Activated T-helper 17 cell treated with anti-CD3 and anti-CD28 coated beads, Interleukin-2, amount 50 U/mL, for 72 hours (primary cell): ENCODE measurements at regions not wholly inside any gene's neighbourhood (a gene's known extent, or its start where the extent isn't known, plus 50 kb on each side); places are given as distances from the start of the nearest gene placed in this dataset.
A peak's percentile ranks its signal among the peaks of the same experiment; 100 is the strongest.

Source experiments
- ATAC-seq: fragments of 150-1000 bp; cut with Tn5 transposase; replicated peaks from 2 replicates; pipeline ENCODE4 v1.10.0; 2021; ENCODE audit warnings: mild to moderate bottlenecking, moderate library complexity
- H3K27ac Mint-ChIP-seq: one replicate; pipeline ENCODE4 v1.8.0; 2022; ENCODE audit warnings: mixed read lengths
- H3K27me3 Mint-ChIP-seq: one replicate; pipeline ENCODE4 v1.8.0; 2022; ENCODE audit warnings: mixed read lengths
- H3K36me3 Mint-ChIP-seq: one replicate; pipeline ENCODE4 v1.8.0; 2022; ENCODE audit warnings: low read depth, mild to moderate bottlenecking, mixed read lengths
- H3K4me1 Mint-ChIP-seq: one replicate; pipeline ENCODE4 v1.8.0; 2022; ENCODE audit warnings: mixed read lengths
- H3K4me3 Mint-ChIP-seq: one replicate; pipeline ENCODE4 v1.8.0; 2022; ENCODE audit warnings: mild to moderate bottlenecking, mixed read lengths
- H3K9me3 Mint-ChIP-seq: one replicate; pipeline ENCODE4 v1.8.0; 2022; ENCODE audit warnings: mixed read lengths

GRCh38 chr2:84217456-84217855 is 241.6 kb downstream of the SUCLG1 start:
- H3K27me3 Mint-ChIP-seq = peaks cover 3% of the 10 kb centered on the region
- H3K4me1 Mint-ChIP-seq = no peaks in the 10 kb centered on the region
- no peaks in the 10 kb centered on the region for H3K36me3 Mint-ChIP-seq
- no peak overlapping the region for H3K4me3 Mint-ChIP-seq
- no peak overlapping the region for H3K27ac Mint-ChIP-seq
- H3K9me3 Mint-ChIP-seq = no peaks in the 10 kb centered on the region
- no peak for ATAC-seq

DNA sequence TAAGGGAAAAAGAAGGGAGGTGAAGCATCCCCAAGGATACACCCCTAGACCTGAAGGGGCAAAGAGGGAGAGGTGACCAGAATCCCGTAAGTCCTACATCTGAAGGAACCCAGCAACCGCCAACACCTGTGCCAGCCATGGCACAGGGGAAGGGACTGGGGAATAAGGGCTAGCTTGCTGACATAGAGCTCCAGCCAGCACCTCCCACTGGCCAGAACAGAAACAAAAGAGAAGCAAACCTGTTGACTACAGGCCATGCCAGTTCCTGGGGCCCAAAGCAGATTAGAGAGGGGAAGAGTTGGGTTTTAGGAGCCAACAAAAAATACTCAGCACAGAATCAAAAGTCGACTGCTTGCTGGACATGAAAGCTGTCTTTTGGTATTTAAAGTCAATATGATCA is 244.6 kb downstream of the SUCLG1 start:
- Mint-ChIP-seq H3K27me3 (peaks cover 3% of the 10 kb centered on the region), H3K36me3 (no peaks in the 10 kb centered on the region), H3K4me3 (no peak overlapping the region), H3K9me3 (no peaks in the 10 kb centered on the region), H3K27ac (no peak overlapping the region), H3K4me1 (no peaks in the 10 kb centered on the region)
- ATAC-seq = no peak

DNA sequence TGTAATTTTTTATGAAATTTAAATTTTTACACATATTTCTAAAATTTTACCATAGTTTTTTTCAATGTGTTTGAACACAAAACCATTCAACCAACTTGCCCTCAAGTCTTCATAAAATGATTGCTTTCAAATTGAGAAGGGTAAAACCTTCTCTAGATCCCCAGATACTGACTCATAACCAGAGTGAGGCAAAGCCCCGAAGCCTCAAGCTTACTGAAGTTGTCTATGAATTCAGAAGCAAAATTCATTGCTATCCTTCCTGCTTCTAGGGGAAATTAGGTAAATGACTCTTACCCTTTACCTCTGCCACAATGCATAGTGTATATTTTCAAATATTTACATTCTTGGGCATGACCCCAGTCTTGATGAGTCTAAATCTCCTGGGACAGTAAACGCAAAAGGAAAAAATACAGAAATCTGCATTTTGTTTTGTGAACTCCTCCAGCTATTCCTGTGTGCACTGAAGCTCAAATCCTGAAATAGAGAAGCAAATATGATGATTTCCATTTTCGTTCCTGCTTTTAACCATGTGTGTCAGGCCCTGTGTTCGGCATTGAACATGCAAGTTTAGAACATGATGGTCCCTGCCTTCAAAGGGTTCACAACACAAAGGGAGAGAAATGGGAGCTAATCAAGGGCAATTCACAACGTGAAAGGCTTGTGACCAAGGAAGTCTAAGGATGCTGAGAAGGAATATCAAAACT is 246.3 kb downstream of the SUCLG1 start:
- Mint-ChIP-seq H3K27me3 (peaks cover 11% of the 10 kb centered on the region), H3K9me3 (no peaks in the 10 kb centered on the region), H3K4me1 (no peaks in the 10 kb centered on the region), H3K27ac (no peak overlapping the region), H3K36me3 (no peaks in the 10 kb centered on the region), H3K4me3 (no peak overlapping the region)
- no peak for ATAC-seq

- H3K9me3 Mint-ChIP-seq = no peaks in the 10 kb centered on the region
- no peak overlapping the region for H3K27ac Mint-ChIP-seq
- no peaks in the 10 kb centered on the region for H3K36me3 Mint-ChIP-seq
- H3K4me1 Mint-ChIP-seq = no peaks in the 10 kb centered on the region
- ATAC-seq = no peak
- H3K27me3 Mint-ChIP-seq = peaks cover 16% of the 10 kb centered on the region
- H3K4me3 Mint-ChIP-seq = no peak overlapping the region
Observed at GRCh38 chr2:84209941-84210340, 249.1 kb downstream of the SUCLG1 start.

- Mint-ChIP-seq H3K9me3 (no peaks in the 10 kb centered on the region), H3K4me1 (no peaks in the 10 kb centered on the region), H3K36me3 (no peaks in the 10 kb centered on the region), H3K4me3 (no peak overlapping the region), H3K27me3 (peaks cover 14% of the 10 kb centered on the region), H3K27ac (no peak overlapping the region)
- no peak for ATAC-seq
Observed at GRCh38 chr2:84204995-84205394, 254.1 kb downstream of the SUCLG1 start.

DNA sequence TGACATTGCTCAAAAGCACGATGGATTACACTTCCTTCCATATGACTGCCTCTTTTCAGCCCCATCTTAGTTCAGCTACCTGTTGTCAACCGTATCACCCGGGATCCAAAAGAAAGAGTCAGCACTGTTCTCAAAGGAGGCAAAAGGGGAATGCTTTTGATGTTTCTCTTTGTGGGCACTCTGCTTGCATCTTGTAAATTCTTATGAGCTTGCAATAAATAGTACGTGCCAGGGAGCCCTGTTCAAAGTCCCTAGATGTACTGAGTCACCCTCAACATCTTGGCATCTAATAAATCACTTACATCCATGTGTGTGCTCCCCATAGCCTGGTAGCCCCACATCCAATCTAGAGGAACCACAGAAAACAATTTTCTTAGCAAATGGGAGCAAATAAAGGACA is 256.9 kb downstream of the SUCLG1 start:
- H3K9me3 Mint-ChIP-seq = no peaks in the 10 kb centered on the region
- no peak for ATAC-seq
- H3K27ac Mint-ChIP-seq = no peak overlapping the region
- no peaks in the 10 kb centered on the region for H3K36me3 Mint-ChIP-seq
- H3K4me3 Mint-ChIP-seq = no peak overlapping the region
- peaks cover 5% of the 10 kb centered on the region for H3K27me3 Mint-ChIP-seq
- no peaks in the 10 kb centered on the region for H3K4me1 Mint-ChIP-seq

DNA sequence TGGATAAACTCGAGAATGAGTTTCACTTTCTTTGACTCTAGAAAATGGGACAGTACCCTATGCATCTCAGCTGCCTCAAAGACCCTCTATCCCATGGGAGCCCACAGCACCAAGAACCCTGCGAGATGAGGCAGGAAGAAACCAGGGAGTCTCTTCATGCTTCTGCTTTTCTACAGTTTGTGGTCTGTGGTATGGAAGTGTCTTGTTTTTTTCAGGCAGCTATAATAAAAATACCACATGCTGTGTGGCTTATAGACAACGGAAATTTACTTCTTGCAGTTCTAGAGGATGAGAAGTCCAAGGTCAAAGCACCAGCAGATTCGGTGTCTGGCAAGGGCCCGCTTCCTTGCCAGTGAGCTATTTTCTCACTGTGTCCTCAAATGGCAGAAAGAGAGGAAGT is 257.9 kb downstream of the SUCLG1 start:
- ATAC-seq = no peak
- Mint-ChIP-seq H3K4me1 (no peaks in the 10 kb centered on the region), H3K9me3 (no peaks in the 10 kb centered on the region), H3K27ac (no peak overlapping the region), H3K27me3 (peaks cover 5% of the 10 kb centered on the region), H3K36me3 (no peaks in the 10 kb centered on the region), H3K4me3 (no peak overlapping the region)

GRCh38 chr2:84197901-84198300 is 261.2 kb downstream of the SUCLG1 start:
- no peaks in the 10 kb centered on the region for H3K9me3 Mint-ChIP-seq
- H3K4me3 Mint-ChIP-seq = no peak overlapping the region
- no peaks in the 10 kb centered on the region for H3K36me3 Mint-ChIP-seq
- ATAC-seq = no peak
- no peak overlapping the region for H3K27ac Mint-ChIP-seq
- no peaks in the 10 kb centered on the region for H3K4me1 Mint-ChIP-seq
- H3K27me3 Mint-ChIP-seq = no peaks in the 10 kb centered on the region

GRCh38 chr2:84194949-84195644 is 264.0 kb downstream of the SUCLG1 start:
- no peak for ATAC-seq

GRCh38 chr2:84194181-84194580 is 264.9 kb downstream of the SUCLG1 start:
- Mint-ChIP-seq H3K27ac (no peak overlapping the region), H3K27me3 (no peaks in the 10 kb centered on the region), H3K9me3 (no peaks in the 10 kb centered on the region), H3K4me3 (no peak overlapping the region), H3K4me1 (no peaks in the 10 kb centered on the region), H3K36me3 (no peaks in the 10 kb centered on the region)
- no peak for ATAC-seq

More at GRCh38 chr2:84194949-84195644, 264.0 kb downstream of the SUCLG1 start:
- H3K4me3 Mint-ChIP-seq = no peak overlapping the region
- no peak overlapping the region for H3K27ac Mint-ChIP-seq
- H3K27me3 Mint-ChIP-seq = no peaks in the 10 kb centered on the region
- no peaks in the 10 kb centered on the region for H3K36me3 Mint-ChIP-seq
- H3K9me3 Mint-ChIP-seq = no peaks in the 10 kb centered on the region
- no peaks in the 10 kb centered on the region for H3K4me1 Mint-ChIP-seq

GRCh38 chr2:84187258-84187657 is 271.8 kb downstream of the SUCLG1 start:
- no peaks in the 10 kb centered on the region for H3K9me3 Mint-ChIP-seq
- ATAC-seq = no peak
- no peaks in the 10 kb centered on the region for H3K36me3 Mint-ChIP-seq

GRCh38 chr2:84181927-84182326 is 277.2 kb downstream of the SUCLG1 start:
- H3K27ac Mint-ChIP-seq = no peak overlapping the region
- no peak for ATAC-seq
- peaks cover 4% of the 10 kb centered on the region for H3K27me3 Mint-ChIP-seq
- H3K9me3 Mint-ChIP-seq = no peaks in the 10 kb centered on the region
- H3K4me3 Mint-ChIP-seq = no peak overlapping the region
- H3K4me1 Mint-ChIP-seq = no peaks in the 10 kb centered on the region
- no peaks in the 10 kb centered on the region for H3K36me3 Mint-ChIP-seq

More at GRCh38 chr2:84187258-84187657, 271.8 kb downstream of the SUCLG1 start:
- H3K27ac Mint-ChIP-seq = no peak overlapping the region
- no peak overlapping the region for H3K4me3 Mint-ChIP-seq
- H3K4me1 Mint-ChIP-seq = no peaks in the 10 kb centered on the region
- H3K27me3 Mint-ChIP-seq = no peaks in the 10 kb centered on the region

DNA sequence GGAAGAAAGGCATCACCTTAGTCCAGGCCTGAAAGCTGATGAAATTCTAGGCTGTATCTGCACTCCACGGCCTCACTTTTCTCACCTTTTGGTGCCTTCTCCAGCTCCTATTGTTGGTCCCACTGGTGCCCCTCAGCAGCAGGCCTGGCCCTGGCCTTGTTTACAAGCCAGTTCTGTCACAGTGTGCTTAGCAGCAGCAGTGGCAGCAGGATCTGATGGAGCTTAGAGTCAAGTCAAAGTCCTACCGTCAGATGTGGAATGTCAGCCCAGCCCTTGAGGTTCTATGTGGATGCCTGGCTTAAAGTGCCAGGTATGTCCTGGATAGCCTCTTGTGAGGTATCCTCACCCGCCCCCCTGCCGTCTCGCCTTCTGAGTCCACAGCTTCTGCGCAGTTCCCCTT is 281.3 kb downstream of the SUCLG1 start:
- no peak for ATAC-seq
- no peaks in the 10 kb centered on the region for H3K36me3 Mint-ChIP-seq
- H3K27me3 Mint-ChIP-seq = peaks cover 7% of the 10 kb centered on the region
- no peaks in the 10 kb centered on the region for H3K4me1 Mint-ChIP-seq
- no peaks in the 10 kb centered on the region for H3K9me3 Mint-ChIP-seq
- no peak overlapping the region for H3K4me3 Mint-ChIP-seq
- no peak overlapping the region for H3K27ac Mint-ChIP-seq

DNA sequence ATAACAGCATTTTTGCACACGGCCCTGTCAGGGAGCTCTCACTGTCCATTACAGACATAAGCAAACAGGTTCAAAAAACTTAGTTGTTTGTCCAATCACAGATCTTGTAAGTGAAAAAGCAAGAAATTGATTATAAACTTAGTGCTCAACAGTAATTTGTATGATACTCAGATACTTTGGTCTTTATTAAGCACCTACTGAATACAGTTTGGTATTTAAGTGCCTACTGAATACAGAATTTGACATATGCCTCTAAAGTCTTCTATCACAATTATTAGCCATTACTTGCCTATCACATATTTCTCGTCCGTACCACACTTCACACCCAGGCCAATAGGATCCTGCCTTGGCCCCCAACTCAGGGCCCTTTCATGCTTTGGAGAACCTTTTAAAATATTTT is 283.1 kb downstream of the SUCLG1 start:
- H3K27me3 Mint-ChIP-seq = peaks cover 11% of the 10 kb centered on the region
- H3K4me1 Mint-ChIP-seq = no peaks in the 10 kb centered on the region
- no peaks in the 10 kb centered on the region for H3K36me3 Mint-ChIP-seq
- H3K4me3 Mint-ChIP-seq = no peak overlapping the region
- H3K27ac Mint-ChIP-seq = no peak overlapping the region
- ATAC-seq = no peak
- no peaks in the 10 kb centered on the region for H3K9me3 Mint-ChIP-seq

- Mint-ChIP-seq H3K27me3 (peaks cover 11% of the 10 kb centered on the region), H3K9me3 (no peaks in the 10 kb centered on the region), H3K36me3 (no peaks in the 10 kb centered on the region), H3K4me1 (no peaks in the 10 kb centered on the region), H3K27ac (no peak overlapping the region), H3K4me3 (no peak overlapping the region)
- peak; percentile 73 for ATAC-seq
Observed at GRCh38 chr2:84175340-84175739, 283.7 kb downstream of the SUCLG1 start.
